GM12875 (cell line): ENCODE measurements at regions not wholly inside any gene's neighbourhood (a gene's known extent, or its start where the extent isn't known, plus 50 kb on each side); places are given as distances from the start of the nearest gene placed in this dataset.

Experiments
- H3K4me3 ChIP-seq: one replicate; pipeline ENCODE4 v1.5.1; 2011; ENCODE audit warnings: low read depth, low read length, control low read depth
- TF ChIP-seq, protein P1 (sequence below): IDR thresholded peaks from 2 replicates; pipeline ENCODE4 v1.5.1; 2011; ENCODE audit warnings: low read depth, mild to moderate bottlenecking, control low read depth, inconsistent platforms, low read length, moderate library complexity, borderline replicate concordance; ENCODE audit not compliant: insufficient read depth

DNA sequence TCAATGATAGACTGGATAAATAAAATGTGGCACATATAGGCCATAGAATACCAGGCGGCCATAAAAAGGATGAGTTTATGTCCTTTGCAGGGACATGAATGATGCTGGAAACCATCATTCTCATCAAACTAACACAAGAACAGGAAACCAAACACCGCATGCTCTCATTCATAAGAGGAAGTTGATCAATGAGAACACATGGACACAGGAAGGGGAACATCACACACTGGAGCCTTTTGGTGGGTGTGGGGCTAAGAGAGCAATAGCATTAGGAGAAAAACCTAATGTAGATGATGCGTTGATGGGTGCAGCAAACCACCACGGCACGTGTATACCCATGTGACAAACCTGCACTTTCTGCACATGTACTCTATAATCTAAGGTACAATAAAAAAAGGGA, 883.4 kb upstream of the PRMT6 start:
- no peak overlapping the region for H3K4me3 ChIP-seq
- TF ChIP-seq, protein P1, sequence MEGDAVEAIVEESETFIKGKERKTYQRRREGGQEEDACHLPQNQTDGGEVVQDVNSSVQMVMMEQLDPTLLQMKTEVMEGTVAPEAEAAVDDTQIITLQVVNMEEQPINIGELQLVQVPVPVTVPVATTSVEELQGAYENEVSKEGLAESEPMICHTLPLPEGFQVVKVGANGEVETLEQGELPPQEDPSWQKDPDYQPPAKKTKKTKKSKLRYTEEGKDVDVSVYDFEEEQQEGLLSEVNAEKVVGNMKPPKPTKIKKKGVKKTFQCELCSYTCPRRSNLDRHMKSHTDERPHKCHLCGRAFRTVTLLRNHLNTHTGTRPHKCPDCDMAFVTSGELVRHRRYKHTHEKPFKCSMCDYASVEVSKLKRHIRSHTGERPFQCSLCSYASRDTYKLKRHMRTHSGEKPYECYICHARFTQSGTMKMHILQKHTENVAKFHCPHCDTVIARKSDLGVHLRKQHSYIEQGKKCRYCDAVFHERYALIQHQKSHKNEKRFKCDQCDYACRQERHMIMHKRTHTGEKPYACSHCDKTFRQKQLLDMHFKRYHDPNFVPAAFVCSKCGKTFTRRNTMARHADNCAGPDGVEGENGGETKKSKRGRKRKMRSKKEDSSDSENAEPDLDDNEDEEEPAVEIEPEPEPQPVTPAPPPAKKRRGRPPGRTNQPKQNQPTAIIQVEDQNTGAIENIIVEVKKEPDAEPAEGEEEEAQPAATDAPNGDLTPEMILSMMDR, result no peak

- TF ChIP-seq, protein P1, result no peak
- H3K4me3 ChIP-seq, result no peak overlapping the region
These were observed 877.7 kb upstream of the PRMT6 start for GRCh38 chr1:106178791-106179190.

- TF ChIP-seq, protein P1, result no peak
- H3K4me3 ChIP-seq, result no peak overlapping the region
These were observed 874.6 kb upstream of the PRMT6 start for GRCh38 chr1:106181866-106182265.

DNA sequence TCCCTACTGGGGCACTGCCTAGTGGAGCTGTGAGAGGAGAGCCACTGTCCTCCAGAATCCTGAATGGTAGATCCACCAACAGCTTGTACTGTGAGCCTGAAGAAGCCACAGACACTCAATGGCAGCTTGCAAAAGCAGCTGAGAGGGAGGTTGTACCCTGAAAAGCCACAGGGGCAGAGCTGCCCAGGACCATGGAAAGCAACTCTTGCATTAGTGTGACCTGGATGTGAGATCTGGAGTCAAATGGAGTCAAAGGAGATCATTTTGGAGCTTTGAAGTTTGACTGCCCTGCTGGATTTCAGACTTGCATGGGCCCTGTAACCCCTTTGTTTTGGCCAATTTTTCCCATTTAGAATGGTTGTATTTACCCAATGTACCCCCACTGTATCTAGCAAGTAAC, 871.4 kb upstream of the PRMT6 start:
- H3K4me3 ChIP-seq, result no peak overlapping the region
- TF ChIP-seq, protein P1, result no peak

DNA sequence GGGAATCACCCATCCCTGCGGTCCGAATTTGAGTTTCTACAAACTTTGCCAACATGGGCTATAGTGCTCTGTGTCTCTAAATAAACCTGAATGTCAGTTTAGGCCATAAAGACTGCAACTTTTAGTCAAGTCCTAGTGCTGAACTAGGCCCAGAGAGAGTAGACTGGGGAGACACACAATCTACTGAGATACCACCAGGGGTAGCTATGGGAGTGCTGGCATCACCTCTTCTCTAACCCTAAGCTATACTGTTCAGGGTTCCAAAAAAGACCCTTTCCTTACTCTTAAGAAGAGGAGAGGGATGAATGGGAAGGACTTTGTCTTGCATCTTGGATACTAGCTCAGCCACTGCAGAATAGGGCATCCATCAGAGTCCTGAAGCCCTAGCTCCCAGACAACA, 866.7 kb upstream of the PRMT6 start:
- no peak overlapping the region for H3K4me3 ChIP-seq
- TF ChIP-seq, protein P1, result no peak

DNA sequence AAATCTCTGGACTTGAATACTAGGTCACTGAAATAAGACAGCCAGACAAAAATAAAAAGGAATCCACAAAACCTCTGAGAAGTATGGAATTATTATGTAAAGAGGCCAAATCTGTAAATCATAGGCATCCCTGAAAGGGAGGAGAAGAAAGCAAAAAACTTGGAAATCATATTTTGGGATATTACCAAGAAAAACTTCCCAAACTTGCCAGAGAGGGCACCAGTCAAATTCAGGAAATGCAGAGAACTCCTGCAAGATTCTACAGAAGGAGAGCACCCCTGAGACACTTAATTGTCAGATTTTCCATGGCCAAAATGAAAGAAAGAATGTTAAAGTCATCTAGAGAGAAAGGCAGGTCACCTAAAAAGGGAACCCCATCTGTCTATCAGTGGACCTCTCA, 862.3 kb upstream of the PRMT6 start:
- TF ChIP-seq, protein P1, result no peak
- H3K4me3 ChIP-seq, result no peak overlapping the region

DNA sequence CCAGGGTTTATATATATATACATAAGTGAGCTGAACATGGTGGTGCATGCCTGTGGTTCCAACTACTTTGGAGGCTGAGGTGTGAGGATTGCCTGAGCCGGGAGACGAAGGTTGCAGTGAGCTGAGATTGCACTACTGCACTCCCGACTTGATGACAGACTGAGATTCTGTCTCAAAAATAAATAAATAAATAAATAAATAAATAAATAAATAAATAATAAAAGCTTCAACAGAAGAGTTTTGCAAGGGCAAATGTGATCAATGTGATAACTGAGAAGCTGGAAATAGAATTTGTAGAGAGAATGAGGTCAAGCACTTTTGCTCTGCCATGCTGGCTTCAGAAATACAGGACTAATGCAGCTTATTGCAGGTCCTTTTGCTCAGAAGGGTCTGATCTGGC, 855.8 kb upstream of the PRMT6 start:
- no peak overlapping the region for H3K4me3 ChIP-seq
- TF ChIP-seq, protein P1, result no peak
